K562 (cell line): ENCODE measurements at regions not wholly inside any gene's neighbourhood (a gene's known extent, or its start where the extent isn't known, plus 50 kb on each side); places are given as distances from the start of the nearest gene placed in this dataset.

Source experiments
- BHLHE40 ChIP-seq: IDR thresholded peaks from 2 replicates; pipeline ENCODE4 v1.6.1; 2011; ENCODE audit warnings: low read length, improper control_type of control experiment
- FOXK1 ChIP-seq: sonication (generic); formaldehyde crosslinking; IDR thresholded peaks from 2 replicates; pipeline ENCODE4 v1.8.0; 2022; ENCODE audit warnings: missing genetic modification reagents, mild to moderate bottlenecking, borderline replicate concordance
- NFRKB ChIP-seq: fragments of 450-650 bp; IDR thresholded peaks from 2 replicates; pipeline ENCODE4 v1.6.1; 2016; ENCODE audit warnings: low read depth
- SRF ChIP-seq, 2 experiments: fragments of 250-450, 450-650 bp in 1 of 2; sonication (Bioruptor Pico) in 1 of 2; sonication (generic) in 1 of 2; formaldehyde crosslinking; IDR thresholded peaks; 2 replicates each; pipeline versions ENCODE4 v1.5.0 to v1.5.1; 2020 to 2022; ENCODE audit warnings: mild to moderate bottlenecking in 1 of 2, missing genetic modification reagents in 1 of 2
- TCF7 ChIP-seq: sonication (generic); IDR thresholded peaks from 2 replicates; pipeline ENCODE4 v1.6.1; 2016; ENCODE audit warnings: antibody characterized with exemption, borderline replicate concordance

DNA sequence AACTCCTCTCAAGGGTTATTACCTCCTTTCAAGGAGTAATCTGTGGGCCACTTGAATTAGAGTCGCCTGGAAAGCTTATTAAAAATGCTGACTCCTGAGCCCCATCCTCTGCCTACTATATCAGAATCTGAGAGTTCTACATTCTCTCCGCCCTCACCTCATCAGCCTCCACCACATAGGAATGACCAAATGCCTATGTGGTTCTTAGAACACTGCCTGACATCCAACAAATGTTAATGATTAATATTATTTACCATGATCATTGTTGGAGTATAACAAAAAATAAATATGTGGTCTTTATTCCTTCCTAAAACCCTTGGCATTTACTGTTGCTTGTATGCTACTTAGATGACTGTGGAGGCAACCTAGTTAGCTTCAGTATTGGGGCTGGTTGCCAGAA lies 91.9 kb downstream of the BBS10 start:
- TF ChIP-seq TCF7, result no peak
- TF ChIP-seq BHLHE40, result no peak
- TF ChIP-seq SRF (CRISPR knock-in tag; IDR thresholded peaks at IDR 0.05), result no peak
- TF ChIP-seq NFRKB, result no peak
- no peak for TF ChIP-seq FOXK1 (CRISPR knock-in tag)
